ENCODE measurements at regions not wholly inside any gene's neighbourhood (a gene's known extent, or its start where the extent isn't known, plus 50 kb on each side); places are given as distances from the start of the nearest gene placed in this dataset.

DNA sequence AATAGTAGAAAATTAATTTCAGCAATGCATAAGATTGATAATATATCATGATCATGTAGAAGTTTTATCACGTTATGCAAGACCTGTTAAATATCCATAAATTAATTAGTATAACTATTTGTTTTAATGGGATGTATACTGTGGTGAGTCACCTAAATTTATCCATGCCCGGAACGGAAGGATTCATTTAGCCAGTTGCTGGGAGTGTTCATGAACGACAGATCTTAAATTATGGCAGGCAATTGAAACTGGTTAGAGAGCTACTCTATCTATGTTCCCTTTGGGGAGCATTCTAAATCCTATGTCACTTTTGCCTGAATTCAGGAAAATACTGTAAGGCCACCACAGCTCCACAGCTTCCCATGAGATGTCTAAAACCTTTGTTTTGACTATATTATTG is 1950.5 kb upstream of the AGA start:
- CTCF ChIA-PET, result no interaction called here
- no peaks in the 10 kb centered on the region for H3K36me3 Mint-ChIP-seq

DNA sequence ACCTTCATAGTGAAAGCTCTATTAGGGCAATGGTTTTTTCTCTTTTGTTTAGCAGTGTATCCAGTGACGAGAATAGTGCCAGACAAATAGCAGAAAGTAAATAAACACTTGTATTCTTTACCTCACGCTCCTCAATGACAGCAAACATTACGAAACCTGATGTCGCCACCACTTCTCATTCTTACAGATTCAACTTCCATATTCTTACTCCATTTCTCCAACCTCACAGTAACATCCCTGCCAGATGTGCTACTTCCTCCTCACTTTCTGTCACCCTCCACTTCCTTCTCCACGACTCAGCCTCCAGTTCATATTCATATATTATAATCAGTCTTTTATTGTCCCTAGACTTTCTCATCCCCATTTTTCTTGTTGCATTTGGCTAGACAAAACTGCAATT is 1956.2 kb upstream of the AGA start:
- Histone ChIP-seq H3K27ac (ENCODE audit: low read length) (no peak overlapping the region), H3K9me3 (no peaks in the 10 kb centered on the region), H3K4me3 (ENCODE audit: control insufficient read depth in 1 of 2, extremely low read depth in 1 of 2, low read length in 1 of 2) (no peak overlapping the region), H3K4me1 (ENCODE audit: control insufficient read depth in 1 of 2, extremely low read depth in 1 of 2, insufficient read depth in 2 of 2, low read length in 2 of 2) (no peaks in the 10 kb centered on the region), H3K36me3 (ENCODE audit: control insufficient read depth in 2 of 2, extremely low read depth in 1 of 2, insufficient read depth in 1 of 2, low read length in 1 of 2) (no peaks in the 10 kb centered on the region), H3K27me3 (replicated peaks in 1 of 2; ENCODE audit: control insufficient read depth in 2 of 2, extremely low read depth in 1 of 2, insufficient read depth in 2 of 2, low read length in 1 of 2) (no peaks in the 10 kb centered on the region)
- H3K27me3 Mint-ChIP-seq, result no peaks in the 10 kb centered on the region
- H3K27ac Mint-ChIP-seq, result no peak overlapping the region
- ChIA-PET CTCF (no interaction called here), POLR2A (no interaction called here)
- H3K9me3 Mint-ChIP-seq, result peaks cover 3 to 22% (median 19%) of the 10 kb centered on the region in 3 donors
- ATAC-seq (replicated peaks in 1 of 4) (no peak), DNase-seq (no peak)
- H3K36me3 Mint-ChIP-seq, result no peaks in the 10 kb centered on the region
- no peak overlapping the region for H3K4me3 Mint-ChIP-seq
- H3K4me1 Mint-ChIP-seq, result no peaks in the 10 kb centered on the region
- 80% methylated on average over 4 of the region's 5 CpGs for WGBS (ENCODE audit: insufficient coverage)

More for the DNA sequence above, 1950.5 kb upstream of the AGA start:
- H3K36me3 ChIP-seq (ENCODE audit: control insufficient read depth in 2 of 2, extremely low read depth in 1 of 2, insufficient read depth in 1 of 2, low read length in 1 of 2), result no peaks in the 10 kb centered on the region
- no peak overlapping the region for H3K4me3 ChIP-seq (ENCODE audit: control insufficient read depth in 1 of 2, extremely low read depth in 1 of 2, low read length in 1 of 2)
- peaks cover 2% of the 10 kb centered on the region for H3K9me3 ChIP-seq
- Mint-ChIP-seq H3K4me1 (no peaks in the 10 kb centered on the region), H3K4me3 (no peak overlapping the region), H3K27me3 (no peaks in the 10 kb centered on the region), H3K27ac (no peak overlapping the region), H3K9me3 (peaks cover 10 to 20% (median 20%) of the 10 kb centered on the region in 3 donors)
- 80% methylated on average over 1 of the region's 4 CpGs for WGBS (ENCODE audit: insufficient coverage)
- no peaks in the 10 kb centered on the region for H3K4me1 ChIP-seq (ENCODE audit: control insufficient read depth in 1 of 2, extremely low read depth in 1 of 2, insufficient read depth in 2 of 2, low read length in 2 of 2)
- no peak for DNase-seq
- POLR2A ChIA-PET, result no interaction called here
- no peak overlapping the region for H3K27ac ChIP-seq (ENCODE audit: low read length)
- no peak for ATAC-seq (replicated peaks in 1 of 4)
- H3K27me3 ChIP-seq (replicated peaks in 1 of 2; ENCODE audit: control insufficient read depth in 2 of 2, extremely low read depth in 1 of 2, insufficient read depth in 2 of 2, low read length in 1 of 2), result no peaks in the 10 kb centered on the region

DNA sequence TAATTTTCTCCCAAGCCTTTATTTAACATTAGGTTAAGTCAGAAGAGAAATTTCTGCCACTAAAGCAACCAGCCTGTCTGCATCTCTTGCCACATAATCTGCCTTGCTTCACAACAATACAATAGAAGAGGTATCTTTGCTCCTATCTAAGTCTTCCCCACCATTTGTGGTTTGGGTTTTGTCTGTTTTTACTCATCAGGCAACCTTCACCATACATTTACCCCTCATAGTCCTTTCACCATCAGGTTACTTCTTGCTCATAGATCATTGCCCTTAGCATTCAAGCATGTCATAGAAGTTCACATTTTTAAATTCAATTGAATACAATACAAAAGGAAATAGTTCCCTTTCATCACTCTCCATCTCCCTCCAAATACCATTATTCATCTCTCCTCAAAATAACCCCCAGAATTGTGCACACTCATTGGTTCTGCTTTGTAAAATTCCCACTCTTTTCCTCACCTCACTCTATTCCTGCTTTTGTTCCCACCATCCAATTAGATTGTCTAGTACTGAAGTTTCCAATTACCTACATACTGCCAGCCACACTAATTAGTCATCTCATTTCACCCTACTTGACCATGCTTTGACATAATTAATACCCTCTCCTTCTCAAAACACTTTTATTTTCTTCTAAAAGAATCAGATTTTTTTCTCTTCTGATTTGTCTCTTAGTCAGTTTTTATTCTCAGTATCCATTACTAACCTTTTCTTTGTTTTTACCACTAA is 1957.0 kb upstream of the AGA start:
- Histone ChIP-seq H3K27ac (ENCODE audit: low read length) (no peak overlapping the region), H3K4me3 (ENCODE audit: control insufficient read depth in 1 of 2, extremely low read depth in 1 of 2, low read length in 1 of 2) (no peak overlapping the region), H3K36me3 (ENCODE audit: control insufficient read depth in 2 of 2, extremely low read depth in 1 of 2, insufficient read depth in 1 of 2, low read length in 1 of 2) (no peaks in the 10 kb centered on the region), H3K9me3 (no peaks in the 10 kb centered on the region), H3K4me1 (ENCODE audit: control insufficient read depth in 1 of 2, extremely low read depth in 1 of 2, insufficient read depth in 2 of 2, low read length in 2 of 2) (no peaks in the 10 kb centered on the region), H3K27me3 (replicated peaks in 1 of 2; ENCODE audit: control insufficient read depth in 2 of 2, extremely low read depth in 1 of 2, insufficient read depth in 2 of 2, low read length in 1 of 2) (no peaks in the 10 kb centered on the region)
- ATAC-seq (replicated peaks in 1 of 4) (no peak), DNase-seq (no peak)
- POLR2A ChIA-PET, result no interaction called here
- no peaks in the 10 kb centered on the region for H3K4me1 Mint-ChIP-seq
- peaks cover 3 to 27% (median 27%) of the 10 kb centered on the region in 3 donors for H3K9me3 Mint-ChIP-seq
- no peaks in the 10 kb centered on the region for H3K36me3 Mint-ChIP-seq
- no peak overlapping the region for H3K4me3 Mint-ChIP-seq
- CTCF ChIA-PET, result no interaction called here
- no peaks in the 10 kb centered on the region for H3K27me3 Mint-ChIP-seq
- no peak overlapping the region for H3K27ac Mint-ChIP-seq

DNA sequence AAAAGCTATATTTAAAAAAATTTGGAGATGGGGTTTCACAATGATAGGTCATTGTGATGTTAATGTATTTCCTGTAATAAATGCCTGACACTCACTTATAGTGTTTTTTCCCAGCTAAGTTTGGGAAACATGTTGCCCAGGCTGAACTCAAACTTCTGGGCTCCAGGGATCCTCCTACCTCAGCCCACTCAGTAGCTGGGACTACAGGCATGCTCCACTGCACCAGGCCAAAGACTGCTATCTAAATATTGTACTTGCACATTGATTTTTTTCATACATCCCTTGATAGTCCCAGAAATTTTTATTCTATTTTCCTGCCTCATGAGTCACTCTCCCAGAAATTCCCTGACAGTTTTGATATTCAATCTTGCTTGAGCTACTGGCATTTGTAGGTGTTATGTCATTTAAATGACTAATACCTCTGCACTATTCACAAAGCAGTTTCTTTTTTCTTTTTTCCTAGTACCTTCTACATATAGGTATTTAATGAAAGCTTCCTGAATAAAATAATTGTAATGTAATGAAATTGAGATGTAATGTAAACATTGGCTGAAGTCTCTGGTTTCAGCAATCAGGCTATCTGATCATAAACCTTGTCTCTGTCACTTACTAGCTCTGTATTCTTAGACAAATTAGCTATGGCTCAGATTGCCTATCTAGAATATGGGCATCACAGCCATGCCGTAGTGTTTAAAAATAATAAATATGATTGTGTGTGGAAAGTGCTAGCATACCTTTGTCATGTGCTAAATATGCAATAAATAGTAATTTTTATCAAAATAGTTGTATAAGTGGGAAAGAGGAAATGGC is 1973.0 kb upstream of the AGA start:
- Mint-ChIP-seq H3K27ac (no peak overlapping the region), H3K4me1 (no peaks in the 10 kb centered on the region), H3K4me3 (no peak overlapping the region), H3K27me3 (no peaks in the 10 kb centered on the region), H3K36me3 (no peaks in the 10 kb centered on the region), H3K9me3 (peaks cover 7 to 23% (median 12%) of the 10 kb centered on the region in 3 donors)
- POLR2A ChIA-PET, result no interaction called here
- DNase-seq (no peak), ATAC-seq (replicated peaks in 1 of 4) (no peak)
- Histone ChIP-seq H3K4me1 (ENCODE audit: control insufficient read depth in 1 of 2, extremely low read depth in 1 of 2, insufficient read depth in 2 of 2, low read length in 2 of 2) (no peaks in the 10 kb centered on the region), H3K27me3 (replicated peaks in 1 of 2; ENCODE audit: control insufficient read depth in 2 of 2, extremely low read depth in 1 of 2, insufficient read depth in 2 of 2, low read length in 1 of 2) (no peaks in the 10 kb centered on the region), H3K9me3 (no peaks in the 10 kb centered on the region), H3K36me3 (ENCODE audit: control insufficient read depth in 2 of 2, extremely low read depth in 1 of 2, insufficient read depth in 1 of 2, low read length in 1 of 2) (no peaks in the 10 kb centered on the region), H3K27ac (ENCODE audit: low read length) (no peak overlapping the region), H3K4me3 (ENCODE audit: control insufficient read depth in 1 of 2, extremely low read depth in 1 of 2, low read length in 1 of 2) (no peak overlapping the region)
- WGBS (ENCODE audit: insufficient coverage), result no CpG with 5 or more reads among the region's 1 CpG
- CTCF ChIA-PET, result no interaction called here

DNA sequence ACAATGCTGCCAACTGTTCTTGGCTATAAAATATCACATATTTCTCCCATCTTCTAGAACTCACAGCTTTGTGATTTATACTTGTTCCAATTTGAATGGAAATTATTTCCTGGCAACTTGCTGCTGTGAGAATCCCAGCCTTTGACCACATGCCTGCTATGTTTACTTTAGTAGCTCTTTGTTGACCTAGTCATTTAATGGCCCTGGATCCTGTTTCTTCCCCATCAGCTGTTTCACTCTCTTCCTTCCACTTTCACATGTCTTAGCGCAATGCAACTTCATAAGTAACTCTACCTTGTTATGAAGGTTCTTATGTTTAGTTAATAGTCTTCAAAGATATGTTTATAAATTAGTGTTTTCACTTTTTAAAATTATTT is 1973.6 kb upstream of the AGA start:
- Histone ChIP-seq H3K9me3 (no peaks in the 10 kb centered on the region), H3K4me3 (ENCODE audit: control insufficient read depth in 1 of 2, extremely low read depth in 1 of 2, low read length in 1 of 2) (no peak overlapping the region), H3K36me3 (ENCODE audit: control insufficient read depth in 2 of 2, extremely low read depth in 1 of 2, insufficient read depth in 1 of 2, low read length in 1 of 2) (no peaks in the 10 kb centered on the region), H3K4me1 (ENCODE audit: control insufficient read depth in 1 of 2, extremely low read depth in 1 of 2, insufficient read depth in 2 of 2, low read length in 2 of 2) (no peaks in the 10 kb centered on the region), H3K27ac (ENCODE audit: low read length) (no peak overlapping the region), H3K27me3 (replicated peaks in 1 of 2; ENCODE audit: control insufficient read depth in 2 of 2, extremely low read depth in 1 of 2, insufficient read depth in 2 of 2, low read length in 1 of 2) (no peaks in the 10 kb centered on the region)
- H3K4me1 Mint-ChIP-seq, result no peaks in the 10 kb centered on the region
- WGBS (ENCODE audit: insufficient coverage), result no CpG with 5 or more reads among the region's 1 CpG
- H3K27ac Mint-ChIP-seq, result no peak overlapping the region
- POLR2A ChIA-PET, result no interaction called here
- peaks cover 7 to 23% (median 12%) of the 10 kb centered on the region in 3 donors for H3K9me3 Mint-ChIP-seq
- H3K4me3 Mint-ChIP-seq, result no peak overlapping the region
- DNase-seq (no peak), ATAC-seq (replicated peaks in 1 of 4) (no peak)
- H3K36me3 Mint-ChIP-seq, result no peaks in the 10 kb centered on the region
- no peaks in the 10 kb centered on the region for H3K27me3 Mint-ChIP-seq
- CTCF ChIA-PET, result no interaction called here

DNA sequence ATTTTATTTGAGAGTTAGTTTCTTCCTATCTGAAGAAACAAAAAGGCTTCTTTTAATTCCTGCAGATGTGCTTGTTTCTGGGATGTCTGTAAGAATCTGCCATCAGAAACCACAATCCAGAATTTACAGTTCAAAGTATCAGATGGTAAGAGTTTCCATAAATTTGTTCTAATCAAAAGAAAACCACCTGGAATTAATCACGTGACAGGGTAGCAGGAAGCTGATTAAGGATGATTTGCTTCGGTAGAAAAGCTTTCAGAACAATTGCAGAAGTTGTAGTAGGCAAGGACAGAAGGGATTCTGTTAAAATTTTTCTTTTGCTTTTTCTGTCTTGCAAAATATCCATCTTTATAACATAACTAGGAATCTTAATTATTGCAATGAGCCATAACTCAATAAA is 1975.1 kb upstream of the AGA start:
- H3K36me3 Mint-ChIP-seq, result no peaks in the 10 kb centered on the region
- H3K9me3 ChIP-seq, result no peaks in the 10 kb centered on the region
- no peak overlapping the region for H3K4me3 Mint-ChIP-seq
- no peak overlapping the region for H3K27ac Mint-ChIP-seq
- no peaks in the 10 kb centered on the region for H3K27me3 ChIP-seq (replicated peaks in 1 of 2; ENCODE audit: control insufficient read depth in 2 of 2, extremely low read depth in 1 of 2, insufficient read depth in 2 of 2, low read length in 1 of 2)
- H3K9me3 Mint-ChIP-seq, result peaks cover 7 to 23% (median 12%) of the 10 kb centered on the region in 3 donors
- no peaks in the 10 kb centered on the region for H3K4me1 Mint-ChIP-seq
- DNase-seq, result no peak
- H3K4me3 ChIP-seq (ENCODE audit: control insufficient read depth in 1 of 2, extremely low read depth in 1 of 2, low read length in 1 of 2), result no peak overlapping the region
- ChIA-PET CTCF (no interaction called here), POLR2A (no interaction called here)
- no peak for ATAC-seq (replicated peaks in 1 of 4)
- H3K36me3 ChIP-seq (ENCODE audit: control insufficient read depth in 2 of 2, extremely low read depth in 1 of 2, insufficient read depth in 1 of 2, low read length in 1 of 2), result no peaks in the 10 kb centered on the region
- H3K4me1 ChIP-seq (ENCODE audit: control insufficient read depth in 1 of 2, extremely low read depth in 1 of 2, insufficient read depth in 2 of 2, low read length in 2 of 2), result no peaks in the 10 kb centered on the region
- no peaks in the 10 kb centered on the region for H3K27me3 Mint-ChIP-seq
- WGBS (ENCODE audit: insufficient coverage), result no CpG with 5 or more reads among the region's 2 CpGs
- H3K27ac ChIP-seq (ENCODE audit: low read length), result no peak overlapping the region
